Right lobe of liver (tissue), 4 donors: ENCODE measurements at regions not wholly inside any gene's neighbourhood (a gene's known extent, or its start where the extent isn't known, plus 50 kb on each side); places are given as distances from the start of the nearest gene placed in this dataset.

Source experiments
- CTCF ChIP-seq, 4 donors: fragments of 200-600 bp in 3 of 4; fragments of 450-650 bp in 1 of 4; IDR thresholded peaks; one replicate each; pipeline versions ENCODE4 v1.5.1 to v1.8.0; 2016 to 2022; ENCODE audit warnings: antibody characterized with exemption in 4 of 4, mild to moderate bottlenecking in 2 of 4
- POLR2A ChIP-seq: fragments of 450-650 bp; IDR thresholded peaks from one replicate; pipeline ENCODE4 v1.6.1; 2017; ENCODE audit warnings: antibody characterized with exemption, mild to moderate bottlenecking
- donor health status: DM: no; HTN: no; CAD: no.
- donor health status: DM: no; HTN: no; CAD: no.
- donor health status: DM: no; HTN: yes; CAD: no.

GRCh38 chr3:21826416-21826815 is 75.4 kb upstream of the ZNF385D start:
- TF ChIP-seq POLR2A (no peak), CTCF (IDR thresholded peaks at IDR 0.05) (no peak)
